ENCODE measurements at regions not wholly inside any gene's neighbourhood (a gene's known extent, or its start where the extent isn't known, plus 50 kb on each side); places are given as distances from the start of the nearest gene placed in this dataset.

DNA sequence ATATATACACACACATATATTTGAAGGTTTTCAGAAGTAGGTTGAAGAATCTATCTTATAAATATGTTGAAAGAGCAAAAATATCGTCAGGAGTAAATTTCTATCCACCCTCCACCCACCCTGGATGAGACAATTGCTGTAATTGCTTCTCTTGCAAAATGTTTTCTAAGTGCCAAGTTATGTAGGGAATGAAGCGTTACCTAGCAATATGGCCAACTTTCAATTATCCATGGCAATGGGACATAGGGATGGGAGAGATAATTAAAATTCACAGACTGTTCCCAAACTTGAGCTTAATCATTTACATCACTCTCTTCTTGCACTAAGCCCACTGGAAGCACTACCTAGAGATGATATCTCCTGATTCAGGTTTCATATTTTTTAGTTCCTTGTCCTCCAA is 806.2 kb upstream of the RAG2 start:
- Mint-ChIP-seq H3K36me3 (ENCODE audit: insufficient read depth) (no peaks in the 10 kb centered on the region), H3K27me3 (no peaks in the 10 kb centered on the region), H3K9me3 (ENCODE audit: low read depth) (no peaks in the 10 kb centered on the region), H3K27ac (no peak overlapping the region), H3K4me3 (ENCODE audit: low read depth) (no peak overlapping the region), H3K4me1 (ENCODE audit: low read depth) (no peaks in the 10 kb centered on the region)
- TF ChIP-seq, protein P1, sequence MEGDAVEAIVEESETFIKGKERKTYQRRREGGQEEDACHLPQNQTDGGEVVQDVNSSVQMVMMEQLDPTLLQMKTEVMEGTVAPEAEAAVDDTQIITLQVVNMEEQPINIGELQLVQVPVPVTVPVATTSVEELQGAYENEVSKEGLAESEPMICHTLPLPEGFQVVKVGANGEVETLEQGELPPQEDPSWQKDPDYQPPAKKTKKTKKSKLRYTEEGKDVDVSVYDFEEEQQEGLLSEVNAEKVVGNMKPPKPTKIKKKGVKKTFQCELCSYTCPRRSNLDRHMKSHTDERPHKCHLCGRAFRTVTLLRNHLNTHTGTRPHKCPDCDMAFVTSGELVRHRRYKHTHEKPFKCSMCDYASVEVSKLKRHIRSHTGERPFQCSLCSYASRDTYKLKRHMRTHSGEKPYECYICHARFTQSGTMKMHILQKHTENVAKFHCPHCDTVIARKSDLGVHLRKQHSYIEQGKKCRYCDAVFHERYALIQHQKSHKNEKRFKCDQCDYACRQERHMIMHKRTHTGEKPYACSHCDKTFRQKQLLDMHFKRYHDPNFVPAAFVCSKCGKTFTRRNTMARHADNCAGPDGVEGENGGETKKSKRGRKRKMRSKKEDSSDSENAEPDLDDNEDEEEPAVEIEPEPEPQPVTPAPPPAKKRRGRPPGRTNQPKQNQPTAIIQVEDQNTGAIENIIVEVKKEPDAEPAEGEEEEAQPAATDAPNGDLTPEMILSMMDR (IDR thresholded peaks at IDR 0.05; ENCODE audit: unreplicated experiment), result no peak
- DNase-seq (ENCODE audit: low spot score, unreplicated experiment), result no peak

DNA sequence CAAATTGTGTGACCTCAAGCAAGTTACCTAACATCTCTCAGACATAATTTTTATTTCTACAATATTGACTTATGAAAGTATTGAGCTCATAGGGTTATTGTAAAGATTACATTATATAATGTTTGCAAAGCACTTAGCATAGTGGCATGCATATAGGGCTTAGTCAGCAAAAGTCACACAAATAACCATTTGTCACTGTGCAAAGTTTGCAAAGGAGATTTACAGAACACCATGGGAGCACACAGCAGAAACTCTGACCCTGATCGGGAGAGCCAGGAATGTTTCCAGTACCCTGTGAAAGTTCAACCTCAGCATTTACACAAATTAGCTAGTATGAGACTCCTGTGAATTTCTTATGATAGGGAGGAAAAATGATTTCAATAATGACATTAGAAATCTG is 804.6 kb upstream of the RAG2 start:
- no peak overlapping the region for H3K4me3 Mint-ChIP-seq (ENCODE audit: low read depth)
- peaks cover 6% of the 10 kb centered on the region for H3K9me3 Mint-ChIP-seq (ENCODE audit: low read depth)
- no peaks in the 10 kb centered on the region for H3K36me3 Mint-ChIP-seq (ENCODE audit: insufficient read depth)

DNA sequence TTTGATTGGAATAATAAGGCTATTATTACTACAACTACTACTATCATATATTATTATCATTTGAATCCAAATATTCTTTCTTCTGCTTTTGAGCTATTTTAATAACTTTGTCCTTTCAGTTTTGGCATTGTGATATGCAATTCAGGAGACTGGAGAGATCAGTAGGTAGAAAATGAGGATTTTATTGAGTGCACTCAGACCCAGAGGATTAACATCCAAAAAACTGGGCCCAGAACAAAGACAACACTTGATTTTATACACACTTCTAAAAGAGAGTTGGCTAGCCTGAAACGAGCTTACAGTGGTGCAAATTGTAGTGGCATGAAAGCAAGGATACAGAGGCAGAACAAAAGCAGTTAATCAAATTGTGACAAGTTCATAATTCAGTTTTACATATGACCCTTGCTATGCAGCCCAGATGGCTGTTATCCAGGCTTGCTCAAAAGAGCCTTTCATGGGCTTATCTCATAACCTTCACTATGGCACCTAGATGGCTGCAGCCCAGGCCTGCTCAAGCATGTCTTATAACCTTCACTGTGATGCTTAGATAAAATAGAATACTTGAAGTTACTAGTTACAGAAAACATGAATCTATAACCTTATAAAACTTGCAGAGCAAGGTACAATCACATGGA is 796.3 kb upstream of the RAG2 start:
- Mint-ChIP-seq H3K27me3 (no peaks in the 10 kb centered on the region), H3K4me1 (ENCODE audit: low read depth) (no peaks in the 10 kb centered on the region), H3K9me3 (ENCODE audit: low read depth) (peaks cover 47% of the 10 kb centered on the region), H3K27ac (no peak overlapping the region), H3K4me3 (ENCODE audit: low read depth) (no peak overlapping the region), H3K36me3 (ENCODE audit: insufficient read depth) (peaks cover 4% of the 10 kb centered on the region)
- no peak for DNase-seq (ENCODE audit: low spot score, unreplicated experiment)
- TF ChIP-seq, protein P1 (IDR thresholded peaks at IDR 0.05; ENCODE audit: unreplicated experiment), result no peak

More for the DNA sequence above, 804.6 kb upstream of the RAG2 start:
- Mint-ChIP-seq H3K27me3 (no peaks in the 10 kb centered on the region), H3K27ac (no peak overlapping the region), H3K4me1 (ENCODE audit: low read depth) (no peaks in the 10 kb centered on the region)
- TF ChIP-seq, protein P1 (IDR thresholded peaks at IDR 0.05; ENCODE audit: unreplicated experiment), result no peak
- DNase-seq (ENCODE audit: low spot score, unreplicated experiment), result no peak

DNA sequence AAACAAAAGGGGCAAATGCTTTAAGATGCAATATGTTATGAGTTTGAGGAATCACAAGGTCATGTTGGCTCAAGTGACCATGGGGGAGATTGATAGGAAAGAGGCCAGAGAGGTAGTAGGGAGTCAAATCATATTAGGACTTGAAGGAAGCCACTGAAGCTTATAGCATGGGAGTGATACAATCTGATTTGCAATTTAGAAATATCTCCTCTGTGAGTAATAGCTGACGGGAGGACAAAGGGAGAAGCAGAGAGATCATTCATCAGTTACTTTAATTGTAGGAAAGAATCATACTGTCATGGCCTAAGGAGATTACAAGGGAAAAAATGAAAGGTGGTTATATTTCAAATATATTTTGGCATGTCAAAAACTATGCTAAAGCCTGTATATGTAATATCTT is 793.6 kb upstream of the RAG2 start:
- peaks cover 36% of the 10 kb centered on the region for H3K9me3 Mint-ChIP-seq (ENCODE audit: low read depth)
- H3K4me1 Mint-ChIP-seq (ENCODE audit: low read depth), result no peaks in the 10 kb centered on the region
- no peak overlapping the region for H3K4me3 Mint-ChIP-seq (ENCODE audit: low read depth)
- H3K36me3 Mint-ChIP-seq (ENCODE audit: insufficient read depth), result peaks cover 4% of the 10 kb centered on the region
- TF ChIP-seq, protein P1 (IDR thresholded peaks at IDR 0.05; ENCODE audit: unreplicated experiment), result no peak
- no peaks in the 10 kb centered on the region for H3K27me3 Mint-ChIP-seq
- DNase-seq (ENCODE audit: low spot score, unreplicated experiment), result no peak
- H3K27ac Mint-ChIP-seq, result no peak overlapping the region

DNA sequence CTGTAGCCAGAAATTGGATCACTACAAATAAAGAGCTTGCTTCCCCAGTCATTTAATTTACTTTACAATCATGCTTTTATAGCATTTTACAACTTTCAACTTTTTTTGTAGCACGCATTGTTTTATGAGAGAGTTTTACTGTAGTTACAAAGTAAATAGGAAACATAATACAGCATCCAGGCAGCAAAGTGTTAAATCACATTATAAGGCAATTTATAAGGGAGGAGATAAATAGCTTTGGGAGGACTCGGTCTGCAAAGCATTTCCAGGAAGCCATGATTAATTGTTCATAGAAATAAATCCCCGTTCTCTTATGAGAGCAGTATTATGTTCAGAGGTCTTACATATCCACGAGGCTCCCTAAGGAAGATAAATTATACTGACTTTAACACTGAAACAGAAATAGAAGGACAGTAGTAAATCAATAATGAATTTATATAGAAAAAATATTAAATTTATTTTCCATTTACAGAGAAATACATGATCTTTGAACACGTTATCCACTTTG is 792.6 kb upstream of the RAG2 start:
- Mint-ChIP-seq H3K4me1 (ENCODE audit: low read depth) (no peaks in the 10 kb centered on the region), H3K36me3 (ENCODE audit: insufficient read depth) (peaks cover 2% of the 10 kb centered on the region), H3K27ac (no peak overlapping the region), H3K27me3 (no peaks in the 10 kb centered on the region), H3K4me3 (ENCODE audit: low read depth) (no peak overlapping the region), H3K9me3 (ENCODE audit: low read depth) (peaks cover 30% of the 10 kb centered on the region)
- no peak for DNase-seq (ENCODE audit: low spot score, unreplicated experiment)
- TF ChIP-seq, protein P1 (IDR thresholded peaks at IDR 0.05; ENCODE audit: unreplicated experiment), result no peak
